GM21786 (cell line): ENCODE measurements at regions not wholly inside any gene's neighbourhood (a gene's known extent, or its start where the extent isn't known, plus 50 kb on each side); places are given as distances from the start of the nearest gene placed in this dataset.

Experiments used
- ATAC-seq: cut with Tn5 transposase; IDR thresholded peaks from one replicate; pipeline ENCODE4 v1.9.1; 2021; ENCODE audit not compliant: unreplicated experiment

DNA sequence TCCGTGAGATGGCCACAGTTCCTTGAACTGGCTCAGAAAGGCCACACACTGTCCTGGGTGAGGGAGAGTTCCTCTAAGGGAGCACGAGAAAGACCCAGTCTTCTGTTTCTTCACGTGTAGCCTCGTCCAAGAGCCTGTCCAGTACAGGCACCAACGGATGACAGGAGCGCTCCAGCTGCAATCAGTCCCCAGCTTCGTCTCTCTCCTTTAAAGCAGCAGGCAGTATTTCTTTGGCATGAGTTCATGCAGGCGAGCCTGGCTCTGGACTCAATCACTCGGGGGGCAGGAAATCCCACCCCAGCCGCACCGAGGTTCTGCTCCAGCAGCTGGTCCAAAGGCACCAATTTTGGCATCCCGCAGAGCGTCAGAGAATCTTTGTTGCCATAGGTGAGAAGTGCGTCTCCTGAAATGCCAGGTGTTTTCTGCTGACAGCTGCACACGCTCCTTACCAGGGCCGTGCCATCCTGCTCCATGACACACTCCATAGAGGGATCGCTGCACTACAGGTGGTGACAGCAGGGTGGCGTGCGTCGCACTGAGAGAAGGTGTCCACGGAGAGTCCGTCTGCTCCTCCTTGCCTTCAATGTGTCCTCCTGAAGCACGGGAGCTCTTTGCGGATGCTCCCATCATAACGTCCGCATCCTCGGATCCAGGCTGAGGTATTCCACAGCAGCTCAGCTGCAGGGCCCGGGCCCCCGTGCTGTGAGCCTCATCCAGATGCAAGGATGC, 59.6 kb upstream of the AFDN start:
- ATAC-seq: no peak

DNA sequence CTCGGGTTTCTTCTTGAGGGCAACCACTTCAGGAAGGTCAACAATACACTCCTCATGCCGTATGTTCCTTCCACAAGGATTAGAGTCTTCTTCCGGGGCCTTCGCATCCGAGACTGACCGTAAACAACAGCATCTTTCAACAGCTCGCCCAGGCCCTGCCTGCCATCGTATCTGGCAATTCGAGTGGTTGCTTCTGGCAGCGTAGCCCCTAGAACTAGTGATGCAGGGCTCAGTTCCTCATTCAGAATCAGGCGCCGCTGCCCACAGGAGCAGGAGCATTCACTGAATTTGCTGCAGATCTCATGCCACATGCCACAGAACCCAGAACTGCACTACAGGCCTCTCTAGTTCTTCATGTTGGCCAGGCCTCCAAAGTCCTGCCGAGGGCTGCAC, 59.0 kb upstream of the AFDN start:
- no peak for ATAC-seq

DNA sequence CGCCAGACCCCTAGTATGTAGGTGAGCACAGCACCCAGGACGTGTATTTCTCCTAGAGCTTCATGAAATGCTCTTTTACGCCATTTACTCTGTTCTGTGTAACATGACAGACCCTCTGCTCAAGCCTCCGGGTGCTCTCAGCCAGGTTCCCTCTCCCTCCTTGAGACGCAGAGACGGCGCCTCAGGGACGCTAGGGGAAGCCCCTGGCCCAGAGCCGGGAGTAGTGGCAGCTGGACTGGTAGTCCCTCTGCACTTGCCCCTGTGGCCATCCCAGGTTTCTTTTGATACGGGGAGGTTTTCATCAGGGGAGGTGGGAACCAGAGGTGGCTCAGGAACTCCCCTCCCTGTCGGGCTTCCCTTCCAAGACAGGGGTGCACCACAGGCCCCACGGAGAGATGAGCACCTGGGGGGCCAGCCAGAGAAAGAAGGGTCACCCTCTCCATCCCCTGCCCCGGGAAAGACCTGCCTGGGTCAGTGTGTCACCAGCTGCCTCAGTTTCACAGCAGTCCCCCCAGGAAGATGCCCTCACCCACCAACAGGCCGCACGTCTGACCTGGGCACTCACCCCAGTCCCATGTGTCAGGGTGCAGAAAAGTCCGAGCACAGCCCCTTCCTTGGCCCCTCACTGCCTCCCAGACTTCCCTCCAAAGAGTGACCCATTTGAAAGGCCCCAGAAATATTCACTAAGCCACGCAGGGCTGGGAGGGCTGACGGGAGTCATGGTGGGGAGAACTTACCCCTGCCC, 58.1 kb upstream of the AFDN start:
- ATAC-seq: no peak

DNA sequence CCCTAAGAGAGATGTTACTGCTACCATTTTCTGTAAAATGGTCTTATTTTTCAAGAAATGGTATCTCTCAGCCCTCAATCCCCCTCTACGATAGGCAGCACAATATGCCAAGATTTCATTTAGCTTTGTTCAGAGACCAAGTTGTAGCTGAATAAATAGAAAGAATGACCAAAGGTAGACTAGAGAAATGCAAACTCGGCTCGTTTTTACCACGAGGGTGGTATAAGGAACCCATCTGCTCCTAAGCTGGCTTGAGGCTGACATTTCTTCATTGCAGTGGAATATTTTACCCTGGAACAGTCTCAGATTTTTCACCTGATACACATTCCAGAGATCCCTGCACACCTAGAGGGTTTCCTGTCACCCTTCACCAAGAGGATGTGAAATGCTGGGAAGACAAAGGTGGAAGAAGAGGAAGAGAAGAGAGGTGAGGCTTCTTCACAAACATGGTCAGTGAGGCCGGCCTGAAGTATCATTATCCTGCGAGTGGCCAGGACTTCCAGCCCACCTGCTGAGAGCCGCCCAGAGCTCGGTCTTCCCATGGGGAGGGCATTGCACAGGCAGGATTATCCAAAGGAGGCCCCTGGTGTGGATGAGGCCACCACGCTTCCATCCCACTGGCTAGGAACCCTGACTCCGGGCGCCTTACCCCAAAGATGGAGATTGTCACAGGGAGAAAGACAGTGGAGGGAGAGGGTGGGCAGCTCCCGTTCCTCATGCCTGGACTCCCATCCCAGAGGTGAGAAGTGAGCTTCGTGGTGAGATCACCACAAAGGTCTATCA, 57.1 kb upstream of the AFDN start:
- ATAC-seq: no peak

DNA sequence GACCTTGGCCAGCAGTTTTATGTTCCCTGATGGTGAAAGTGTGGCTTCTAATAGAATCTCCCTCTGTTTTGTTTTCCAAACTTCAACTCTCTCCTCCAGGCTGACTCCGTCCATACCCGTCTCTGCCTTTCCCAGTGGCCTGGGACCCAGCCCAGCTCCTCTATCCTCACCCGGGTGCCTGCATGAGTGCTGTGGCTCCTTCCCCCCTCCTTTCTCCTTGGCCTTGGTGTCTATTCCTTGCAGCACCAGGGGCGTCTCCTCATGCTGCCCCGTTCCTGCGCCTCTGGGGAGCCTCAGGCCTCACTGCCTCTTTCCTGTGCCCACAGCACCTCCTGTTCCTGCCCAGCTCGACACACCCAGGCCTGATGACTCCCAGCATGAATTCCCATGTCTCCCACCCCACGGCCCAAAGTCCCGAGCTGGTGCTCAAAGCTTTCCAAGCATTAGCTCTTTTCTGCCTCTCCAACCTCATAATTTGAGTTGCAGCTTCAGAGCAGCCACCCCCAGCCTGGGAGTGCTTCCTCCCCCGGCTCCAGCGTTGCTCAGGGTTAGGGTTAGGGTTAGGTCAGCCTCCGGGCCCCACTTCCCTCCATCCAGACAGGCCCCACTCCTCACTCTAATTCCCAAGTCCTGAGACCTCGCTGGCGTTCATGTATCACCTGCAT, 56.3 kb upstream of the AFDN start:
- ATAC-seq: no peak

DNA sequence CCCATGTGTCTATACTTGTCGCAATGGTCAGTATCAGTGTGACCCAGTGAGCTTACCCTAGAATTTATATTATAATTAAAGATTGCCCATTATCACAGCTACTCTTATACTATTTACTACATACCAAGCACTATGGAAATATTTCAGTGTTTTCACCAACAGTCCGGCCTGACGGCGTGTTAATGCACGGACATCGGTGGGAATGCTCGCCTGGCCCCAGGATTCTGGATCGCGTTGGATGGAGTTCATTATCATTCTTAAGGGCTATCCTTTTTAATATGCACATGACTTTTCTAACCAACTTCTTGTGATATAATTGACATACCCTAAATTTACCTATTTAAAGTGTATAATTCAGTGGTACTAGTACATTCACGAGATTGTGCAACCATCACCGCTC, 51.8 kb upstream of the AFDN start:
- ATAC-seq: no peak

DNA sequence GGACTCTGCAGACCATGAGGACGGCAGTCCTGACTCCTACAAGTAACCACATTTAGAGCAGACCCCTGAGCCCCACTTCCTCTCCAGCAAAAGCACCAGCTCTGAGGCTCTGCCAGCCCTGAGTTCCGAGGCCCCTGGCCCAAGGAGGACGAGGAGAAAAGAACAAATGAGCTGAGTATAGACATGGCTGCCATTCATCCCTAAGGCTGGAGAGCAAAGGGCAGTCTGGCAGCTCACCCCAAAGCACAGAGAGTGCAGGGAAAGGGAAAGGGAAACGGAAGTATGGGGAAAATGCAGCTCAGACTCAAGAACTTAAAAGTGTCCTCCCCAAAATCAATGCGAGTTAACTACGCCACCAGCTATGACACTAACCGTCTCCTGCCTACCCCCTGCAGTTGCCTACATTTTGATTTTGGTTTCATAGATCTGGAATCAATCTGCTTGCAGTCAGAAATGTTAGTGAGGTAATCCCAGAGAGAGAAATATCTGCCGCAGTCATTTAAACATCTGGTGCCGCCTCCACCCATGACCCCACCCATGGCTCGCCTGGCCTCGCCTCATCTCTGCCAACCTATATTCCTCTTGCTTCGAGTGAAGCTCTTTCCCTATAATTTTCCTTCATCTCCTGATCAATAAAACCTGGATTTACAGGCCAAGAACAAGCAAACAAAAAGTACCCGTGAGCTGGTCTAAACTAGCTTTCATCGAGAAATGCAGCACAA, 49.6 kb upstream of the AFDN start:
- no peak for ATAC-seq
